Liver (tissue), 3 donors: ENCODE measurements at regions not wholly inside any gene's neighbourhood (a gene's known extent, or its start where the extent isn't known, plus 50 kb on each side); places are given as distances from the start of the nearest gene placed in this dataset.

ENCODE experiments used
- CTCF ChIP-seq: fragments of 150-350 bp; IDR thresholded peaks from 2 replicates; pipeline ENCODE4 v1.5.1; 2017; ENCODE audit warnings: improper control_type of control experiment, low read depth, low read length; ENCODE audit not compliant: missing input control
- FOXA1 ChIP-seq: IDR thresholded peaks from 2 replicates; pipeline ENCODE4 v1.6.1; 2016; ENCODE audit warnings: antibody characterized with exemption
- GABPA ChIP-seq, 2 donors: IDR thresholded peaks in 1 of 2; conservative IDR thresholded peaks in 1 of 2; 2 replicates each; pipeline ENCODE4 v1.6.1; 2016; ENCODE audit warnings: antibody characterized with exemption in 2 of 2, mild to moderate bottlenecking in 1 of 2, moderate library complexity in 1 of 2
- MAX ChIP-seq: IDR thresholded peaks from 2 replicates; pipeline ENCODE4 v1.6.1; 2016; ENCODE audit warnings: antibody characterized with exemption
- RAD21 ChIP-seq, 2 donors: IDR thresholded peaks; 2 replicates each; pipeline ENCODE4 v1.6.1; 2016; ENCODE audit warnings: antibody characterized with exemption in 2 of 2, mild to moderate bottlenecking in 2 of 2
- TAF1 ChIP-seq: conservative IDR thresholded peaks from 2 replicates; pipeline ENCODE4 v1.6.1; 2016; ENCODE audit warnings: antibody characterized with exemption, mild to moderate bottlenecking
- YY1 ChIP-seq: IDR thresholded peaks from 2 replicates; pipeline ENCODE4 v1.6.1; 2016; ENCODE audit warnings: antibody characterized with exemption, mild to moderate bottlenecking
- TF ChIP-seq, protein P1 (sequence below): IDR thresholded peaks from 2 replicates; pipeline ENCODE4 v1.6.1; 2016; ENCODE audit warnings: antibody characterized with exemption
- TF ChIP-seq, protein P2 (sequence below): IDR thresholded peaks from 2 replicates; pipeline ENCODE4 v1.6.1; 2016; ENCODE audit warnings: antibody characterized with exemption, mild to moderate bottlenecking
- donor health status: healthy.
- donor health status: healthy.

- TF ChIP-seq MAX, result no peak
- TF ChIP-seq CTCF, result no peak
- TF ChIP-seq, protein P1, sequence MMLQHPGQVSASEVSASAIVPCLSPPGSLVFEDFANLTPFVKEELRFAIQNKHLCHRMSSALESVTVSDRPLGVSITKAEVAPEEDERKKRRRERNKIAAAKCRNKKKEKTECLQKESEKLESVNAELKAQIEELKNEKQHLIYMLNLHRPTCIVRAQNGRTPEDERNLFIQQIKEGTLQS, result no peak
- no peak for TF ChIP-seq FOXA1
- no peak for TF ChIP-seq TAF1
- no peak for TF ChIP-seq GABPA (IDR thresholded peaks at IDR 0.05 in 1 of 2, conservative IDR thresholded peaks at IDR 0.05 in 1 of 2)
- no peak for TF ChIP-seq RAD21 (IDR thresholded peaks at IDR 0.05)
- TF ChIP-seq, protein P2, sequence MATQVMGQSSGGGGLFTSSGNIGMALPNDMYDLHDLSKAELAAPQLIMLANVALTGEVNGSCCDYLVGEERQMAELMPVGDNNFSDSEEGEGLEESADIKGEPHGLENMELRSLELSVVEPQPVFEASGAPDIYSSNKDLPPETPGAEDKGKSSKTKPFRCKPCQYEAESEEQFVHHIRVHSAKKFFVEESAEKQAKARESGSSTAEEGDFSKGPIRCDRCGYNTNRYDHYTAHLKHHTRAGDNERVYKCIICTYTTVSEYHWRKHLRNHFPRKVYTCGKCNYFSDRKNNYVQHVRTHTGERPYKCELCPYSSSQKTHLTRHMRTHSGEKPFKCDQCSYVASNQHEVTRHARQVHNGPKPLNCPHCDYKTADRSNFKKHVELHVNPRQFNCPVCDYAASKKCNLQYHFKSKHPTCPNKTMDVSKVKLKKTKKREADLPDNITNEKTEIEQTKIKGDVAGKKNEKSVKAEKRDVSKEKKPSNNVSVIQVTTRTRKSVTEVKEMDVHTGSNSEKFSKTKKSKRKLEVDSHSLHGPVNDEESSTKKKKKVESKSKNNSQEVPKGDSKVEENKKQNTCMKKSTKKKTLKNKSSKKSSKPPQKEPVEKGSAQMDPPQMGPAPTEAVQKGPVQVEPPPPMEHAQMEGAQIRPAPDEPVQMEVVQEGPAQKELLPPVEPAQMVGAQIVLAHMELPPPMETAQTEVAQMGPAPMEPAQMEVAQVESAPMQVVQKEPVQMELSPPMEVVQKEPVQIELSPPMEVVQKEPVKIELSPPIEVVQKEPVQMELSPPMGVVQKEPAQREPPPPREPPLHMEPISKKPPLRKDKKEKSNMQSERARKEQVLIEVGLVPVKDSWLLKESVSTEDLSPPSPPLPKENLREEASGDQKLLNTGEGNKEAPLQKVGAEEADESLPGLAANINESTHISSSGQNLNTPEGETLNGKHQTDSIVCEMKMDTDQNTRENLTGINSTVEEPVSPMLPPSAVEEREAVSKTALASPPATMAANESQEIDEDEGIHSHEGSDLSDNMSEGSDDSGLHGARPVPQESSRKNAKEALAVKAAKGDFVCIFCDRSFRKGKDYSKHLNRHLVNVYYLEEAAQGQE, result no peak
- no peak for TF ChIP-seq YY1
These were observed 901.6 kb downstream of the TUSC7 start for GRCh38 chr3:117611211-117611610.
